ENCODE measurements at regions not wholly inside any gene's neighbourhood (a gene's known extent, or its start where the extent isn't known, plus 50 kb on each side); places are given as distances from the start of the nearest gene placed in this dataset.

DNA sequence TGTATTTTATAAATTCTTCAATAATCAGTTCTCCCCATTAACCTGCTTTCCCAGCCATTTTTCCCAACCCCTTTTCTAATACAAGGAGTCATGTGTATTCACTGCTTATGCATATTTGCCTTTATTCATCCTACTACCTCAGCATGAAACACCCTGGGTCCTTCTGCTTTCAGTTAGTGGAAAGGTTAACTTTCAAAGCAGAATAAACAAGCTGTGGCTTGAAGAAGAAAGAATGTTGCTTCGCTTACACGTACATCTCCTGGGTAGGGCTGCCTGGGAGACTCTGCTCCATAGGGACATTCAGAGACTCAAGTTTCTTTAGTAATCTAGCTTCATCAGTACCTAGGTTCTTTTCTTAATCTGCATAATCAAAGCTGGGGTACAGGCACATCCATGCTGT lies 567.8 kb upstream of the SLC10A2 start:
- TF ChIP-seq EZH2 (IDR thresholded peaks at IDR 0.05; ENCODE audit: insufficient read depth, poor library complexity, severe bottlenecking) (no peak), EZH2phosphoT487 (IDR thresholded peaks at IDR 0.05; ENCODE audit: insufficient read depth, low read depth) (no peak)
